Smooth muscle cell (in vitro differentiated cells): ENCODE measurements at regions not wholly inside any gene's neighbourhood (a gene's known extent, or its start where the extent isn't known, plus 50 kb on each side); places are given as distances from the start of the nearest gene placed in this dataset.

Experiments used
- DNase-seq: peaks from one replicate; lab custom pipeline; 2025; ENCODE audit not compliant: unreplicated experiment; lab: John Stamatoyannopoulos, UW
- H2AFZ ChIP-seq: fragments of 200-600 bp; sonication (generic); 2 replicates; pipeline ENCODE4 v1.6.0; 2016; ENCODE audit warnings: antibody characterized with exemption, low read depth, mild to moderate bottlenecking
- H3F3A ChIP-seq: fragments of 200-600 bp; sonication (generic); 2 replicates; pipeline ENCODE4 v1.6.0; 2017; ENCODE audit warnings: antibody characterized with exemption, low read depth
- H3K27ac ChIP-seq: fragments of 200-600 bp; sonication (generic); 2 replicates; pipeline ENCODE4 v1.5.1; 2016; ENCODE audit warnings: low read depth, mild to moderate bottlenecking
- H3K27me3 ChIP-seq: fragments of 200-600 bp; sonication (generic); 2 replicates; pipeline ENCODE4 v1.6.1; 2016; ENCODE audit warnings: low read depth, mild to moderate bottlenecking
- H3K36me3 ChIP-seq: fragments of 200-600 bp; sonication (generic); 2 replicates; pipeline ENCODE4 v1.5.1; 2016; ENCODE audit warnings: low read depth
- H3K4me1 ChIP-seq: fragments of 200-600 bp; sonication (generic); 2 replicates; pipeline ENCODE4 v1.5.1; 2016; ENCODE audit warnings: low read depth
- H3K4me2 ChIP-seq: fragments of 200-600 bp; sonication (generic); 2 replicates; pipeline ENCODE4 v1.6.0; 2016; ENCODE audit warnings: mild to moderate bottlenecking
- H3K4me3 ChIP-seq: fragments of 200-600 bp; sonication (generic); 2 replicates; pipeline ENCODE4 v1.5.1; 2016; ENCODE audit warnings: mild to moderate bottlenecking
- H3K79me2 ChIP-seq: fragments of 200-600 bp; sonication (generic); 2 replicates; pipeline ENCODE4 v1.6.0; 2016; ENCODE audit warnings: low read depth, mild to moderate bottlenecking
- H3K9ac ChIP-seq: fragments of 200-600 bp; sonication (generic); 2 replicates; pipeline ENCODE4 v1.6.0; 2016; ENCODE audit warnings: low read depth
- H3K9me3 ChIP-seq: fragments of 200-600 bp; sonication (generic); replicated peaks from 2 replicates; pipeline ENCODE4 v1.5.1; 2016; ENCODE audit warnings: low read depth
- H4K20me1 ChIP-seq: fragments of 200-600 bp; sonication (generic); 2 replicates; pipeline ENCODE4 v1.6.0; 2016; ENCODE audit warnings: low read depth
- WGBS: methylation state at CpG from one replicate; pipeline ENCODE4 v1.1.7; 2016; ENCODE audit warnings: low lambda C conversion rate; 5-methylcytosine and 5-hydroxymethylcytosine counted together
- TF ChIP-seq, protein P1 (sequence below): fragments of 200-600 bp; sonication (generic); IDR thresholded peaks from 2 replicates; pipeline ENCODE4 v1.5.1; 2017; ENCODE audit warnings: borderline replicate concordance, mild to moderate bottlenecking, antibody characterized with exemption; ENCODE audit not compliant: insufficient read depth, poor library complexity, severe bottlenecking

DNA sequence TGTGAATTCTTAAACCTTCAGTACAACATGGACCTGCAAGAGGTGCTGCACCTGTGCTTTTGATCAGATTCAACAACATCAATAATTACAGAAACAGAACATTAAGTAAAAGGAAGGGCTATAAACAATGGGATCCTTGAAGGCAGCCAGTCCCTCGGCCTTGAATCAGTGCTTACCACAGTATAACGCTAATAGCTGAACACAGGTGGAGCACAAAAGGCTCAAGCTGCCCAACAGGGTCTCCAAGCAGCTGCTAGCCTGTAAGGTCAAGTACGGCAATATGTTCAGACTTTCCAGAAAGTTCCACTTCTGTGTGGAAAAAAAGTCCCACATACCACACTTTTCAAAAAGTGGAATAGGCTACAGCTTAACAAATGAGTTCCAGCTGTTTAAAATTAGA is 61.9 kb upstream of the ITGA1 start:
- DNase-seq, result no peak
- Histone ChIP-seq H4K20me1 (no peaks in the 10 kb centered on the region), H3F3A (peaks cover 16% of the 10 kb centered on the region), H3K9ac (no peak overlapping the region), H3K79me2 (no peaks in the 10 kb centered on the region), H3K4me2 (peak overlapping the region; percentile 18), H2AFZ (no peak overlapping the region), H3K27me3 (no peaks in the 10 kb centered on the region), H3K9me3 (no peaks in the 10 kb centered on the region), H3K27ac (peak overlapping the region; percentile 11), H3K4me3 (no peak overlapping the region), H3K36me3 (no peaks in the 10 kb centered on the region), H3K4me1 (peaks cover 15% of the 10 kb centered on the region)
- WGBS, result 83% methylated on average over 3 of the region's 3 CpGs
- TF ChIP-seq, protein P1, sequence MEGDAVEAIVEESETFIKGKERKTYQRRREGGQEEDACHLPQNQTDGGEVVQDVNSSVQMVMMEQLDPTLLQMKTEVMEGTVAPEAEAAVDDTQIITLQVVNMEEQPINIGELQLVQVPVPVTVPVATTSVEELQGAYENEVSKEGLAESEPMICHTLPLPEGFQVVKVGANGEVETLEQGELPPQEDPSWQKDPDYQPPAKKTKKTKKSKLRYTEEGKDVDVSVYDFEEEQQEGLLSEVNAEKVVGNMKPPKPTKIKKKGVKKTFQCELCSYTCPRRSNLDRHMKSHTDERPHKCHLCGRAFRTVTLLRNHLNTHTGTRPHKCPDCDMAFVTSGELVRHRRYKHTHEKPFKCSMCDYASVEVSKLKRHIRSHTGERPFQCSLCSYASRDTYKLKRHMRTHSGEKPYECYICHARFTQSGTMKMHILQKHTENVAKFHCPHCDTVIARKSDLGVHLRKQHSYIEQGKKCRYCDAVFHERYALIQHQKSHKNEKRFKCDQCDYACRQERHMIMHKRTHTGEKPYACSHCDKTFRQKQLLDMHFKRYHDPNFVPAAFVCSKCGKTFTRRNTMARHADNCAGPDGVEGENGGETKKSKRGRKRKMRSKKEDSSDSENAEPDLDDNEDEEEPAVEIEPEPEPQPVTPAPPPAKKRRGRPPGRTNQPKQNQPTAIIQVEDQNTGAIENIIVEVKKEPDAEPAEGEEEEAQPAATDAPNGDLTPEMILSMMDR, result no peak

GRCh38 chr5:52727020-52727419 is 60.7 kb upstream of the ITGA1 start:
- TF ChIP-seq, protein P1, result no peak
- H3K27ac ChIP-seq, result peak overlapping the region; percentile 85
- H2AFZ ChIP-seq, result no peak overlapping the region
- H3K9me3 ChIP-seq, result no peaks in the 10 kb centered on the region
- DNase-seq, result no peak
- H3K4me1 ChIP-seq, result peaks cover 15% of the 10 kb centered on the region
- peak overlapping the region; percentile 69 for H3K4me2 ChIP-seq
- peak overlapping the region; percentile 12 for H3K9ac ChIP-seq
- no peaks in the 10 kb centered on the region for H4K20me1 ChIP-seq
- peaks cover 16% of the 10 kb centered on the region for H3F3A ChIP-seq
- H3K36me3 ChIP-seq, result no peaks in the 10 kb centered on the region
- H3K4me3 ChIP-seq, result no peak overlapping the region
- H3K79me2 ChIP-seq, result no peaks in the 10 kb centered on the region
- H3K27me3 ChIP-seq, result no peaks in the 10 kb centered on the region

DNA sequence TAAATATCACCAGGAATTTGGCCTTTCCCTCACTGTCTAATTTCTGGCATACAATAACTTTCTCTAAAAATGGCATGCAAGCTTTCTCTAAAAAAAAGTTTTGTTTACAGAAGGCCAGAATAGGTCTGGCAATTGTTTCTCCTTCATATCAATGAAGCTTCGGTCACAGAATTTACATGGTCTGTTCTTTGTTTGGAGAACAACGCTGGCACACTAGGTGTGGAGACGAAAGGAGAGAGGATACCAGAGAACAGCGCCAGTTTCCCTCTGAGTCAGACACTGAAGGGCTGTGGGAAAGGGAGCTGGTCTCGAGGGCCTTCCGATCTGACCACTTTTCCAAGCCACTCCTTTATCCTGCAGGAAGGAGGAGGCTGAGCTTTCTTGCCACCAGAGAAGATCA is 60.1 kb upstream of the ITGA1 start:
- Histone ChIP-seq H3K36me3 (no peaks in the 10 kb centered on the region), H3K27me3 (no peaks in the 10 kb centered on the region), H3K4me2 (peak overlapping the region; percentile 69), H3K4me3 (peak overlapping the region; percentile 17), H3F3A (peaks cover 16% of the 10 kb centered on the region), H4K20me1 (no peaks in the 10 kb centered on the region), H3K9me3 (no peaks in the 10 kb centered on the region), H3K4me1 (peaks cover 15% of the 10 kb centered on the region), H3K79me2 (no peaks in the 10 kb centered on the region), H2AFZ (peak overlapping the region; percentile 77), H3K27ac (peak overlapping the region; percentile 85), H3K9ac (peak overlapping the region; percentile 12)
- TF ChIP-seq, protein P1, result no peak
- no peak for DNase-seq
- 7% methylated on average over 6 of the region's 6 CpGs for WGBS

DNA sequence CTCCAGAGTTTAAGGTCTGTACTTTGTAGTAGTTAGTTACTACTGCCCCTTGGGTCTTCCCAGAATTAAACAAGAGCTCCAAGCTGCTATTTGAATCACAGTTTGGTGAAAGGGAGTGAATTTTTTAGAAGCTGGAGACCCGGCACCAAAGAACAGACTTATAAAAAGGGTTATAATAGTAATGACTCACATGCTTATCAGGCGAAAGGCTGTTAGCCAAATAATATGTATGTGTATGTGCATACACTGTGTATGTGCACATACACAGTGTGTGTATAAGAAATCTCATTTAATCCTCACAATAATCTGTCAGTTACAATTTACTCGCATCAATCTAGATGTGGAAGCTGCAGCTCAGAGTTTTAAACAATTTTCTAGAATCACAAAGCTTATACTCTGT is 59.5 kb upstream of the ITGA1 start:
- TF ChIP-seq, protein P1, result no peak
- 40% methylated on average over 3 of the region's 3 CpGs for WGBS
- Histone ChIP-seq H3K4me1 (peaks cover 15% of the 10 kb centered on the region), H3K4me3 (no peak overlapping the region), H3K9ac (no peak overlapping the region), H3K4me2 (peak overlapping the region; percentile 69), H3K27ac (peak overlapping the region; percentile 85), H3K9me3 (no peaks in the 10 kb centered on the region), H3K36me3 (no peaks in the 10 kb centered on the region), H2AFZ (peak overlapping the region; percentile 77), H3K79me2 (no peaks in the 10 kb centered on the region), H4K20me1 (no peaks in the 10 kb centered on the region), H3F3A (peaks cover 16% of the 10 kb centered on the region), H3K27me3 (no peaks in the 10 kb centered on the region)
- no peak for DNase-seq
